ENCODE measurements at regions not wholly inside any gene's neighbourhood (a gene's known extent, or its start where the extent isn't known, plus 50 kb on each side); places are given as distances from the start of the nearest gene placed in this dataset.

- TF ChIP-seq CTCF (IDR thresholded peaks at IDR 0.05), result no peak
- Histone ChIP-seq H3K9me3 (no peaks in the 10 kb centered on the region), H3K27me3 (no peaks in the 10 kb centered on the region), H3K36me3 (no peaks in the 10 kb centered on the region), H3K27ac (no peak overlapping the region), H3K4me1 (peaks cover 5 to 11% of the 10 kb centered on the region in 2 donors), H3K4me3 (no peak overlapping the region)
- intact Hi-C loops (cut with DNase I), result no loop called here
- no peak for DNase-seq (ENCODE audit: low spot score in 2 of 2)
Measured at GRCh38 chr13:76720416-76720815, 165.8 kb downstream of the KCTD12 start.

GRCh38 chr13:76719955-76720354 is 166.2 kb downstream of the KCTD12 start:
- Histone ChIP-seq H3K4me3 (no peak overlapping the region), H3K9me3 (no peaks in the 10 kb centered on the region), H3K4me1 (peaks cover 5 to 11% of the 10 kb centered on the region in 2 donors), H3K27me3 (no peaks in the 10 kb centered on the region), H3K27ac (no peak overlapping the region), H3K36me3 (no peaks in the 10 kb centered on the region)
- no peak for TF ChIP-seq CTCF (IDR thresholded peaks at IDR 0.05)
- DNase-seq (ENCODE audit: low spot score in 2 of 2), result no peak
- intact Hi-C loops (cut with DNase I), result no loop called here

- Histone ChIP-seq H3K4me1 (no peaks in the 10 kb centered on the region), H3K36me3 (no peaks in the 10 kb centered on the region), H3K4me3 (no peak overlapping the region), H3K27me3 (no peaks in the 10 kb centered on the region), H3K27ac (no peak overlapping the region), H3K9me3 (no peaks in the 10 kb centered on the region)
- no peak for DNase-seq (ENCODE audit: low spot score in 2 of 2)
- intact Hi-C loops (cut with DNase I), result no loop called here
- TF ChIP-seq CTCF (IDR thresholded peaks at IDR 0.05), result no peak
Measured at GRCh38 chr13:76717092-76717491, 169.1 kb downstream of the KCTD12 start.

- DNase-seq (ENCODE audit: low spot score in 2 of 2), result no peak
- Histone ChIP-seq H3K27me3 (no peaks in the 10 kb centered on the region), H3K36me3 (no peaks in the 10 kb centered on the region), H3K4me3 (no peak overlapping the region), H3K27ac (no peak overlapping the region), H3K9me3 (no peaks in the 10 kb centered on the region), H3K4me1 (peaks cover 0 to 9% of the 10 kb centered on the region in 2 donors)
- no peak for TF ChIP-seq CTCF (IDR thresholded peaks at IDR 0.05)
- intact Hi-C loops (cut with DNase I), result no loop called here
Measured at GRCh38 chr13:76715621-76716020, 170.6 kb downstream of the KCTD12 start.

GRCh38 chr13:76715075-76715474 is 171.1 kb downstream of the KCTD12 start:
- H3K36me3 ChIP-seq, result no peaks in the 10 kb centered on the region
- DNase-seq (ENCODE audit: low spot score in 2 of 2), result no peak
- no peak for TF ChIP-seq CTCF (IDR thresholded peaks at IDR 0.05)
- no peak overlapping the region for H3K27ac ChIP-seq
- no peaks in the 10 kb centered on the region for H3K27me3 ChIP-seq
- H3K4me1 ChIP-seq, result peaks cover 0 to 12% of the 10 kb centered on the region in 2 donors
- no peaks in the 10 kb centered on the region for H3K9me3 ChIP-seq
- intact Hi-C loops (cut with DNase I), result no loop called here
- H3K4me3 ChIP-seq, result no peak overlapping the region

- H3K36me3 ChIP-seq, result no peaks in the 10 kb centered on the region
- DNase-seq (ENCODE audit: low spot score in 2 of 2), result no peak
- intact Hi-C loops (cut with DNase I), result no loop called here
- no peaks in the 10 kb centered on the region for H3K9me3 ChIP-seq
- H3K4me3 ChIP-seq, result no peak overlapping the region
- H3K4me1 ChIP-seq, result peaks cover 0 to 17% of the 10 kb centered on the region in 2 donors
- H3K27ac ChIP-seq, result no peak overlapping the region
- no peak for TF ChIP-seq CTCF (IDR thresholded peaks at IDR 0.05)
- H3K27me3 ChIP-seq, result no peaks in the 10 kb centered on the region
Measured at GRCh38 chr13:76713280-76713679, 172.9 kb downstream of the KCTD12 start.

Data from ascending aorta (tissue), 2 donors.